Body of pancreas (tissue), 4 donors: ENCODE measurements at regions not wholly inside any gene's neighbourhood (a gene's known extent, or its start where the extent isn't known, plus 50 kb on each side); places are given as distances from the start of the nearest gene placed in this dataset.

Experiments
- POLR2A ChIP-seq, 3 donors: fragments of 450-650 bp; IDR thresholded peaks; one replicate each; pipeline ENCODE4 v1.6.1; 2016; ENCODE audit warnings: antibody characterized with exemption in 3 of 3, mild to moderate bottlenecking in 2 of 3
- TF ChIP-seq, protein P1 (sequence below), 7 experiments: fragments of 450-650 bp in 4 of 7; fragments of 200-600 bp in 3 of 7; sonication (generic) in 3 of 7; IDR thresholded peaks; one replicate each; pipeline ENCODE4 v1.5.1; 2016 to 2019; ENCODE audit warnings: antibody characterized with exemption in 7 of 7

DNA sequence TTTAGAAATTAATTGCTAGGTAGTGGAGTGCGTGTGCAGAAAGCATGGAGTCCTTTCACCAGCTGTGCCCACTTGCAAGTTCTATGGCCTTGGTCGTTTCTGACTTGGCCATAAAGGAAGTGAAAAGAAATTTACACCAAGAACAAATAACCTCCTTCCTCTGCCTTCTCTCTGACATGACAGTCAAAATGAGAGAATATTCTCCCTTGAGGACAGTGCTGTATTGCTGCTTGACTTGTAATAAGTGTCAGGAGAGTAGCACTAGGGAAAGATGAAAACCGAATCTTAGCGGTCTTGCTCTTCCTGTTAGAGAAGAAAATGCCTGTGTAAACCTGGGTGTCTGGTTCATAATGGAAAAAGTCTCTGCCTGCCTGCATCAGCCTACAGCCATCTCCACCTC lies 333.1 kb upstream of the RAG2 start:
- TF ChIP-seq, protein P1, sequence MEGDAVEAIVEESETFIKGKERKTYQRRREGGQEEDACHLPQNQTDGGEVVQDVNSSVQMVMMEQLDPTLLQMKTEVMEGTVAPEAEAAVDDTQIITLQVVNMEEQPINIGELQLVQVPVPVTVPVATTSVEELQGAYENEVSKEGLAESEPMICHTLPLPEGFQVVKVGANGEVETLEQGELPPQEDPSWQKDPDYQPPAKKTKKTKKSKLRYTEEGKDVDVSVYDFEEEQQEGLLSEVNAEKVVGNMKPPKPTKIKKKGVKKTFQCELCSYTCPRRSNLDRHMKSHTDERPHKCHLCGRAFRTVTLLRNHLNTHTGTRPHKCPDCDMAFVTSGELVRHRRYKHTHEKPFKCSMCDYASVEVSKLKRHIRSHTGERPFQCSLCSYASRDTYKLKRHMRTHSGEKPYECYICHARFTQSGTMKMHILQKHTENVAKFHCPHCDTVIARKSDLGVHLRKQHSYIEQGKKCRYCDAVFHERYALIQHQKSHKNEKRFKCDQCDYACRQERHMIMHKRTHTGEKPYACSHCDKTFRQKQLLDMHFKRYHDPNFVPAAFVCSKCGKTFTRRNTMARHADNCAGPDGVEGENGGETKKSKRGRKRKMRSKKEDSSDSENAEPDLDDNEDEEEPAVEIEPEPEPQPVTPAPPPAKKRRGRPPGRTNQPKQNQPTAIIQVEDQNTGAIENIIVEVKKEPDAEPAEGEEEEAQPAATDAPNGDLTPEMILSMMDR (IDR thresholded peaks at IDR 0.05) = no peak
- no peak for TF ChIP-seq POLR2A (IDR thresholded peaks at IDR 0.05)
